Keratinocyte (primary cell): ENCODE measurements at regions not wholly inside any gene's neighbourhood (a gene's known extent, or its start where the extent isn't known, plus 50 kb on each side); places are given as distances from the start of the nearest gene placed in this dataset.

Experiments
- DNase-seq: peaks from one replicate; pipeline ENCODE4 v3.0.0-alpha.2; 2011; ENCODE audit warnings: low read depth, missing footprints, low spot score
- FAIRE-seq: peaks from 2 replicates; lab custom pipeline; 2011; peaks lifted over from hg19 to GRCh38; lab: Jason Lieb, UNC
- H2AFZ ChIP-seq: 2 replicates; pipeline ENCODE4 v1.6.0; 2012; ENCODE audit warnings: low read length, control low read depth, inconsistent platforms; ENCODE audit not compliant: control insufficient read depth
- H3K27ac ChIP-seq: 2 replicates; pipeline ENCODE4 v1.5.1; 2011; ENCODE audit warnings: low read length; ENCODE audit not compliant: control insufficient read depth, insufficient read depth
- H3K27me3 ChIP-seq: 3 replicates; pipeline ENCODE4 v1.6.0; 2011; ENCODE audit warnings: low read length; ENCODE audit not compliant: control insufficient read depth, insufficient read depth; ENCODE audit errors: extremely low read depth
- H3K36me3 ChIP-seq, 2 experiments: 2 replicates in 1 of 2; 3 replicates in 1 of 2; pipeline ENCODE4 v1.5.1; 2011; ENCODE audit warnings: low read length in 2 of 2, mild to moderate bottlenecking in 1 of 2; ENCODE audit not compliant: control insufficient read depth in 2 of 2, insufficient read depth in 2 of 2; ENCODE audit errors: extremely low read depth in 1 of 2
- H3K4me1 ChIP-seq: 3 replicates; pipeline ENCODE4 v1.5.1; 2011; ENCODE audit warnings: low read length; ENCODE audit not compliant: control insufficient read depth, insufficient read depth; ENCODE audit errors: extremely low read depth
- H3K4me2 ChIP-seq: 3 replicates; pipeline ENCODE4 v1.6.0; 2011; ENCODE audit warnings: low read depth, low read length; ENCODE audit not compliant: control insufficient read depth, insufficient read depth; ENCODE audit errors: extremely low read depth
- H3K4me3 ChIP-seq, 3 experiments: fragments of 200-600 bp in 1 of 3; sonication (generic) in 1 of 3; 2 replicates in 2 of 3; 3 replicates in 1 of 3; pipeline ENCODE4 v1.5.1; 2011 to 2016; ENCODE audit warnings: low read length in 3 of 3, mild to moderate bottlenecking in 3 of 3, control low read depth in 2 of 3, inconsistent platforms in 1 of 3, low read depth in 1 of 3, mixed read lengths in 1 of 3, mixed run types in 1 of 3, moderate library complexity in 1 of 3; ENCODE audit not compliant: control insufficient read depth in 2 of 3, insufficient read depth in 2 of 3; ENCODE audit errors: extremely low read depth in 1 of 3
- H3K79me2 ChIP-seq: 2 replicates; pipeline ENCODE4 v1.6.0; 2012; ENCODE audit warnings: low read length; ENCODE audit not compliant: control insufficient read depth, insufficient read depth
- H3K9ac ChIP-seq: 3 replicates; pipeline ENCODE4 v1.6.0; 2011; ENCODE audit warnings: low read length; ENCODE audit not compliant: control insufficient read depth, insufficient read depth; ENCODE audit errors: extremely low read depth
- H3K9me1 ChIP-seq: 3 replicates; pipeline ENCODE4 v1.6.0; 2011; ENCODE audit warnings: low read length; ENCODE audit not compliant: control insufficient read depth, insufficient read depth; ENCODE audit errors: extremely low read depth
- H3K9me3 ChIP-seq: 2 replicates; pipeline ENCODE4 v1.5.1; 2012; ENCODE audit warnings: low read depth, low read length; ENCODE audit not compliant: control insufficient read depth
- H4K20me1 ChIP-seq: 3 replicates; pipeline ENCODE4 v1.6.0; 2011; ENCODE audit warnings: low read length; ENCODE audit not compliant: control insufficient read depth, insufficient read depth; ENCODE audit errors: extremely low read depth
- CTCF ChIP-seq, 3 experiments: IDR thresholded peaks in 1 of 3; conservative IDR thresholded peaks in 1 of 3; optimal IDR thresholded peaks in 1 of 3; 2 replicates in 2 of 3; 3 replicates in 1 of 3; pipeline versions ENCODE3 to v1.5.1; 2011; ENCODE audit warnings: low read length in 3 of 3, mild to moderate bottlenecking in 3 of 3, moderate library complexity in 2 of 3, control low read depth in 1 of 3, inconsistent platforms in 1 of 3; ENCODE audit not compliant: insufficient read depth in 2 of 3; ENCODE audit errors: extremely low read depth in 1 of 3
- EZH2 ChIP-seq: IDR thresholded peaks from one replicate; pipeline ENCODE4 v1.6.1; 2012; ENCODE audit warnings: inconsistent platforms, mild to moderate bottlenecking, low read length, moderate library complexity
- dilution Hi-C: fragments of 300-500 bp; cut with MboI; formaldehyde crosslinking; loops from one replicate; pipeline ENCODE4 v1.7.0; 2020; ENCODE audit warnings: low sequenced_read_pairs; ENCODE audit not compliant: extremely low pct_ligation_motif_present

- Histone ChIP-seq H3K9me1 (no peaks in the 10 kb centered on the region), H2AFZ (no peak overlapping the region), H3K4me3 (no peak overlapping the region), H3K4me2 (no peak overlapping the region), H3K9me3 (no peaks in the 10 kb centered on the region), H3K36me3 (no peaks in the 10 kb centered on the region), H3K4me1 (no peaks in the 10 kb centered on the region), H3K27ac (no peak overlapping the region), H3K27me3 (no peaks in the 10 kb centered on the region), H4K20me1 (no peaks in the 10 kb centered on the region), H3K9ac (no peak overlapping the region), H3K79me2 (no peaks in the 10 kb centered on the region)
- dilution Hi-C loops: no loop called here
- FAIRE-seq (no peak), DNase-seq (no peak)
- TF ChIP-seq EZH2 (no peak), CTCF (optimal IDR thresholded peaks at IDR 0.05 in 1 of 3, IDR thresholded peaks at IDR 0.05 in 1 of 3, conservative IDR thresholded peaks at IDR 0.05 in 1 of 3; ENCODE audit: extremely low read depth in 1 of 3, insufficient read depth in 2 of 3, low read length in 3 of 3) (no peak)
Measured at GRCh38 chr14:84445486-84445885, 1084.5 kb upstream of the FLRT2 start.

- FAIRE-seq: no peak
- H4K20me1 ChIP-seq: no peaks in the 10 kb centered on the region
- TF ChIP-seq EZH2 (no peak), CTCF (optimal IDR thresholded peaks at IDR 0.05 in 1 of 3, IDR thresholded peaks at IDR 0.05 in 1 of 3, conservative IDR thresholded peaks at IDR 0.05 in 1 of 3; ENCODE audit: extremely low read depth in 1 of 3, insufficient read depth in 2 of 3, low read length in 3 of 3) (no peak)
Measured at GRCh38 chr14:84446250-84446649, 1083.7 kb upstream of the FLRT2 start.

More at GRCh38 chr14:84446250-84446649, 1083.7 kb upstream of the FLRT2 start:
- Histone ChIP-seq H3K9me3 (no peaks in the 10 kb centered on the region), H3K27ac (no peak overlapping the region), H3K4me1 (no peaks in the 10 kb centered on the region), H3K9me1 (no peaks in the 10 kb centered on the region), H2AFZ (no peak overlapping the region), H3K36me3 (no peaks in the 10 kb centered on the region), H3K9ac (no peak overlapping the region), H3K27me3 (no peaks in the 10 kb centered on the region), H3K4me3 (no peak overlapping the region), H3K79me2 (no peaks in the 10 kb centered on the region), H3K4me2 (no peak overlapping the region)
- no peak for DNase-seq
- dilution Hi-C loops: no loop called here
